Osteocyte (in vitro differentiated cells): ENCODE measurements at regions not wholly inside any gene's neighbourhood (a gene's known extent, or its start where the extent isn't known, plus 50 kb on each side); places are given as distances from the start of the nearest gene placed in this dataset.

Source experiments
- DNase-seq: peaks from one replicate; pipeline ENCODE4 v3.0.0; 2021; ENCODE audit warnings: mixed read lengths; ENCODE audit not compliant: unreplicated experiment; ENCODE audit errors: extremely low spot score
- H3K27ac Mint-ChIP-seq: one replicate; pipeline ENCODE4 v1.8.0; 2021; ENCODE audit warnings: mild to moderate bottlenecking, mixed read lengths; ENCODE audit not compliant: unreplicated experiment
- H3K27me3 Mint-ChIP-seq: one replicate; pipeline ENCODE4 v1.8.0; 2021; ENCODE audit warnings: mixed read lengths; ENCODE audit not compliant: unreplicated experiment
- H3K36me3 Mint-ChIP-seq: one replicate; pipeline ENCODE4 v1.8.0; 2021; ENCODE audit warnings: mixed read lengths; ENCODE audit not compliant: unreplicated experiment
- H3K4me1 Mint-ChIP-seq: one replicate; pipeline ENCODE4 v1.8.0; 2021; ENCODE audit warnings: mixed read lengths; ENCODE audit not compliant: unreplicated experiment
- H3K4me3 Mint-ChIP-seq: one replicate; pipeline ENCODE4 v1.8.0; 2021; ENCODE audit warnings: mild to moderate bottlenecking, moderate library complexity, mixed read lengths; ENCODE audit not compliant: unreplicated experiment
- H3K9me3 Mint-ChIP-seq: one replicate; pipeline ENCODE4 v1.8.0; 2021; ENCODE audit warnings: mixed read lengths; ENCODE audit not compliant: unreplicated experiment
- TF ChIP-seq, protein P1 (sequence below): fragments of 200-600 bp; sonication (generic); IDR thresholded peaks from 2 replicates; pipeline ENCODE4 v1.5.0; 2021; ENCODE audit warnings: antibody characterized with exemption, mild to moderate bottlenecking, moderate library complexity

DNA sequence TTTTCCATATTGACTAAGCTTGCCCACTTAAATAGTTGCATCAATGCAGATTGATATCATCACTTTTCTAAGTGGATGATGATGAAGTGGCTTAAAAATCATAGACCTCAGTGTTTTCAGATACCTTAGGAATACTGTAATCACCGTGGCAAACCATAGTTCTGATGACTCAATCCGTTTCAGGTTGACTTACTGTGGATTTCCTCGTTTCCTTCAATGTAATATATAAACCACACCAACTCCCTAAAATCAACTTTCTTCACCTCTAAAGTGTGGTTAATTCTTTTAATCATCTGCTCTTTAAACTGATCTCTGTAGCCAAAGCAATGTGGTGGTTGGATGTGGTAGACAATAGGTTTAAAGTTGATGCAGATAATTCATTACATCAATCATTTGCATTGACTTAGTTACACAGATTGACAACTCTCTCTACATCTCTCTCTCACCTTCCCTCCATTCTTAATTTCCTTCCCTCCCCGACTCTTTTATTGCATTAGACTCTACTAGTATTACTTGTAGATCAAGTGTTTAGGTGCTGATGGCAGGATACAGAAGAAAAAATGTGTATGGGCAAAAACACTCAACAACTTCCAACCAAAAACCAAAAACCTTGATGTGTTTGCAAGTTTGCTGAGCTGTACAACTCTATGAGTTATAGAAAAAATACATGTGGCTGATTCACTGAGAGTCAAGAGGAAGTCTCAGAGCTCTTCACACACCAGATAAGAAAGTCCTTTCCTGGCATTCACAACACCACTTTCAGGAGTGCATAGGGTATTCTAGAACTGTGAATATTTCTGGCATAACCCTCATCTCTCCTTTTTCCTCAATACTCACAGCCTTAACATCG is 243.5 kb downstream of the NFKBIZ start:
- Mint-ChIP-seq H3K9me3 (no peaks in the 10 kb centered on the region), H3K27me3 (peaks cover 2% of the 10 kb centered on the region), H3K4me1 (no peaks in the 10 kb centered on the region), H3K4me3 (no peak overlapping the region), H3K36me3 (no peaks in the 10 kb centered on the region), H3K27ac (no peak overlapping the region)
- TF ChIP-seq, protein P1, sequence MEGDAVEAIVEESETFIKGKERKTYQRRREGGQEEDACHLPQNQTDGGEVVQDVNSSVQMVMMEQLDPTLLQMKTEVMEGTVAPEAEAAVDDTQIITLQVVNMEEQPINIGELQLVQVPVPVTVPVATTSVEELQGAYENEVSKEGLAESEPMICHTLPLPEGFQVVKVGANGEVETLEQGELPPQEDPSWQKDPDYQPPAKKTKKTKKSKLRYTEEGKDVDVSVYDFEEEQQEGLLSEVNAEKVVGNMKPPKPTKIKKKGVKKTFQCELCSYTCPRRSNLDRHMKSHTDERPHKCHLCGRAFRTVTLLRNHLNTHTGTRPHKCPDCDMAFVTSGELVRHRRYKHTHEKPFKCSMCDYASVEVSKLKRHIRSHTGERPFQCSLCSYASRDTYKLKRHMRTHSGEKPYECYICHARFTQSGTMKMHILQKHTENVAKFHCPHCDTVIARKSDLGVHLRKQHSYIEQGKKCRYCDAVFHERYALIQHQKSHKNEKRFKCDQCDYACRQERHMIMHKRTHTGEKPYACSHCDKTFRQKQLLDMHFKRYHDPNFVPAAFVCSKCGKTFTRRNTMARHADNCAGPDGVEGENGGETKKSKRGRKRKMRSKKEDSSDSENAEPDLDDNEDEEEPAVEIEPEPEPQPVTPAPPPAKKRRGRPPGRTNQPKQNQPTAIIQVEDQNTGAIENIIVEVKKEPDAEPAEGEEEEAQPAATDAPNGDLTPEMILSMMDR = no peak
- no peak for DNase-seq

DNA sequence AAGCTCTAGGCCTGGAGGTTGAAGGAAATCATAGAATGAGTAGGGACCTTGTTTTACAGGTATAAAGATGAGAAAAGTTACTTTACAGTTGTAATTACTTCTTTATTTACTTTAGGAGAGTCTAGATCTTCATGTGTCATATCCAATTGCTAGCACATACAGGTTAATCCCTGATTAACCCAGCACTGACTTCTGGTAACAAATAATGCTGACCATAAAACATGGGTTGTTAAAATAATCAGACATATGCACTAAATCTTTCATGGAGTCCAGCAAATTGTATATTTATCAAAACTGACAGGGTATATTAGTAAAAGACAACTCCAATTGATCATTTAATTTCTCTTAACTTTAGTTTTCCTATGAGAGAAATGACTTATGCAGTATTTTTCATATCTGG is 245.2 kb downstream of the NFKBIZ start:
- H3K27me3 Mint-ChIP-seq = peaks cover 2% of the 10 kb centered on the region
- TF ChIP-seq, protein P1 = no peak
- H3K36me3 Mint-ChIP-seq = no peaks in the 10 kb centered on the region
- no peaks in the 10 kb centered on the region for H3K4me1 Mint-ChIP-seq
- no peak overlapping the region for H3K27ac Mint-ChIP-seq
- no peak for DNase-seq
- no peaks in the 10 kb centered on the region for H3K9me3 Mint-ChIP-seq
- H3K4me3 Mint-ChIP-seq = no peak overlapping the region

DNA sequence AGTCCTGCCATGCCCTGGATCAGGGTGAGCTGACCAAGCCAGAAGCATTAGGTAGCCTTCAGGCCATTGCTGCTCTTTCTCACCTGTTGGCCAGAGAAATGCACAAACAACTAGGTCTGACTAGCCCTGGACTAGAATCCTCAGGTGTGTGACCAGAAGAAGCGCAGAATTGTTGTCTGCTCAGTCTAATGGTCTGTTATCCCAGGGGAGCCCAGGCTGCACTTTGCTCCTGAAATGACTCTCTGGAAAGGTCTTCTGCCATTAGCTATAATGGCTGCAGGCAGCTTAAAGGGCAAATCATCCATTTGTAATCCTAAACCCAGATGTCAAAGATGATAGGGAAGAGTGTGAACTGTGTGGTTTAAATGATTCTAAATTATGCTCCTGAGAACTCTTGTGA is 246.1 kb downstream of the NFKBIZ start:
- Mint-ChIP-seq H3K4me1 (no peaks in the 10 kb centered on the region), H3K27ac (no peak overlapping the region), H3K27me3 (peaks cover 2% of the 10 kb centered on the region), H3K9me3 (no peaks in the 10 kb centered on the region), H3K36me3 (no peaks in the 10 kb centered on the region), H3K4me3 (no peak overlapping the region)
- TF ChIP-seq, protein P1 = no peak
- DNase-seq = no peak

DNA sequence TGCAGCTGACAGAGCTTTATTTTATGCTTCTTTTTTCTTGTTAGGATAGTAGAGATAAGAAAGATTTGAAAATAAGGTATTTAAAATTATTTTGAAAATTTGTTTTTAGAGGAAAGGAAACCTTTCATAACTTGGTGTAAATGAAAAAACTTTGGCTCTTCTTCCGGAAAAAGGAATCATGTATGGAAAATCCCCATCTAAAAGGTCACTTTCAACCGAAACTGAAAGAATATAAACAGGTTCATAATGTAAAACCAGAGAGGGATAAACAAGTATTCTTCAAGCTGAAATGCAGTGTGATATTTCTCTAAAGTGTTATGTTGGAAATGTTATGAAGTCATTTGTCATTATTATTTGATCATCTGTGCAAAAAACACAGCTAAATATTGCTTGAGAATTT is 246.8 kb downstream of the NFKBIZ start:
- H3K36me3 Mint-ChIP-seq = no peaks in the 10 kb centered on the region
- no peak for DNase-seq
- H3K9me3 Mint-ChIP-seq = no peaks in the 10 kb centered on the region
- H3K27me3 Mint-ChIP-seq = peaks cover 2% of the 10 kb centered on the region
- no peak overlapping the region for H3K4me3 Mint-ChIP-seq
- H3K27ac Mint-ChIP-seq = no peak overlapping the region
- TF ChIP-seq, protein P1 = no peak
- H3K4me1 Mint-ChIP-seq = no peaks in the 10 kb centered on the region

DNA sequence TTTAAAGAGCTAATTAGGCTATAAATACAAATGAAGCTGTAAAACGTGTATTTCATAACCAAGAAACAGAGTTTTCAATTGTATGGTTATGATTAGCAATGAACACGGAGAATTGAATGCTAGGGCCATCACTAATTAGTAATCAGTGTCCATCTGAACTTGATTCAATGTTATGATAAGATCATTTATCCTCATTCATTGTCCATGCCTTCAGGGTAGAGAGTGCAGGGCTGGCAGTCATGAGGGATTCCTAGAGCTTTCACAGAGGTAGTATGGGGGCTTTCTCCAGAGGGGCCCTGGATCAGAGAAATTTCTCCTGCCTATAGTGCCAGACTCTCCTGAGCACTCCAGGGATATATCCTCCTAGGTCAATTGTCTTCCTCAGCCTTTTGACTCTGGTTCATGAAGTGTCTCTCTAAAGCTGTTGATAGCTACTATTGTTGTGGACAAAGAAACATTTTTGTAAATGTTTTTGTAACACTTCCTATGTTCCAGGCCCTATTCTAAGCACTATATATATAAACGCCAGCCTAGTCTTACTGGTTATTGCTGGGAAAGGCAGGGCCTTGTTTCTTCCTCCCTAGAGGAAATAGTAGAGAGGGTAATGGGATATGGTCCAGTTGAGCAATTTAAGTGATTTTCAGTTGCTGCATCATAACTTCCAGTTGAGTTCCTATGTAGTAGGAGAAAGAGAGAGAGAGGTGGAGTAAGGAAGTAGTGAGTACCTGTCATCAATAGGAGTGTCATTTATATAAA is 249.0 kb downstream of the NFKBIZ start:
- TF ChIP-seq, protein P1 = no peak
- Mint-ChIP-seq H3K4me3 (no peak overlapping the region), H3K4me1 (no peaks in the 10 kb centered on the region), H3K27me3 (no peaks in the 10 kb centered on the region), H3K9me3 (no peaks in the 10 kb centered on the region), H3K36me3 (no peaks in the 10 kb centered on the region), H3K27ac (no peak overlapping the region)
- DNase-seq = no peak
